HG02943 (cell line): ENCODE measurements at regions not wholly inside any gene's neighbourhood (a gene's known extent, or its start where the extent isn't known, plus 50 kb on each side); places are given as distances from the start of the nearest gene placed in this dataset.
"Not testable (repeated sequence)": the region's sequence is repeated elsewhere in the genome, so short reads cannot be mapped to it uniquely, and the experiment has no call there.

Source experiments
- ATAC-seq: cut with Tn5 transposase; IDR thresholded peaks from one replicate; pipeline ENCODE4 v1.9.1; 2021; ENCODE audit warnings: mild to moderate bottlenecking, low read depth, moderate library complexity; ENCODE audit not compliant: unreplicated experiment

- no peak for ATAC-seq
Observed at GRCh38 chr2:138066139-138066806, 102.0 kb downstream of the HNMT start.

- ATAC-seq = no peak
Observed at GRCh38 chr2:138066841-138067240, 102.6 kb downstream of the HNMT start.

- not testable (repeated sequence) for ATAC-seq
Observed at GRCh38 chr2:138068669-138069068, 104.4 kb downstream of the HNMT start.

GRCh38 chr2:138071042-138071719 lies 106.9 kb downstream of the HNMT start:
- not testable (repeated sequence) for ATAC-seq

- no peak for ATAC-seq
Observed at GRCh38 chr2:138071720-138072719, 107.7 kb downstream of the HNMT start.

- no peak for ATAC-seq
Observed at GRCh38 chr2:138078153-138078552, 113.9 kb downstream of the HNMT start.

- ATAC-seq = no peak
Observed at GRCh38 chr2:138079976-138080375, 115.7 kb downstream of the HNMT start.

- ATAC-seq = no peak
Observed at GRCh38 chr2:138081225-138082073, 117.2 kb downstream of the HNMT start.

GRCh38 chr2:138084206-138084605 lies 119.9 kb downstream of the HNMT start:
- no peak for ATAC-seq

- ATAC-seq = not testable (repeated sequence)
Observed at GRCh38 chr2:138085441-138085840, 121.2 kb downstream of the HNMT start.

- ATAC-seq = no peak
Observed at GRCh38 chr2:138086576-138086975, 122.3 kb downstream of the HNMT start.

- ATAC-seq = no peak
Observed at GRCh38 chr2:138087751-138088593, 123.7 kb downstream of the HNMT start.

GRCh38 chr2:138090330-138090729 lies 126.1 kb downstream of the HNMT start:
- no peak for ATAC-seq

- no peak for ATAC-seq
Observed at GRCh38 chr2:138093455-138093854, 129.2 kb downstream of the HNMT start.

- ATAC-seq = no peak
Observed at GRCh38 chr2:138094031-138094430, 129.8 kb downstream of the HNMT start.

GRCh38 chr2:138095336-138095735 lies 131.1 kb downstream of the HNMT start:
- no peak for ATAC-seq

GRCh38 chr2:138099288-138099687 lies 135.0 kb downstream of the HNMT start:
- ATAC-seq = not testable (repeated sequence)

- ATAC-seq = no peak
Observed at GRCh38 chr2:138101718-138102117, 137.4 kb downstream of the HNMT start.

GRCh38 chr2:138102664-138103063 lies 138.4 kb downstream of the HNMT start:
- no peak for ATAC-seq
